CD4-positive, alpha-beta T cell treated with Interleukin-12 subunit alpha and Interleukin-12 subunit beta, for 1 hour (primary cell): ENCODE measurements at regions not wholly inside any gene's neighbourhood (a gene's known extent, or its start where the extent isn't known, plus 50 kb on each side); places are given as distances from the start of the nearest gene placed in this dataset.
"Not testable (repeated sequence)": the region's sequence is repeated elsewhere in the genome, so short reads cannot be mapped to it uniquely, and the experiment has no call there.

Source experiments
- DNase-seq: peaks from one replicate; pipeline ENCODE4 v3.0.0-alpha.2; 2020

DNA sequence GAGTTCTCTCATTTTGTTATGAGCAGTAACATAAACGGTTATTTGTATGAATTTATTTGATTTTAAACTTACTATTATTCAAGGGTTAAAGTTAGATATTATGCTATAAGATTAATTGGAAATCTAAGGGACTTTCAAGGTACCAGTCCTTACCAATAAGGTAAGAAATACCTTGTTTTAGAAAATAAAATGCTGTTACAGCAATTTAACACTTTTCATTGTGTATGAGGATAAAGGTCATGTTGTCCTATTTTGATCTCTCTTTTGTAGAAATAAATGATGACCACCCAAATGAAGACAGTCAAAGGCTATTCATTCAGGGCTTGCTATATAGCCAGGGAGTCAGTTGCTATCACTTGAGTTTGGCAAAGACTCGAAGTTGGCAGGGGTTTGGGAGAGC, 1185.9 kb upstream of the GOT2 start:
- no peak for DNase-seq

DNA sequence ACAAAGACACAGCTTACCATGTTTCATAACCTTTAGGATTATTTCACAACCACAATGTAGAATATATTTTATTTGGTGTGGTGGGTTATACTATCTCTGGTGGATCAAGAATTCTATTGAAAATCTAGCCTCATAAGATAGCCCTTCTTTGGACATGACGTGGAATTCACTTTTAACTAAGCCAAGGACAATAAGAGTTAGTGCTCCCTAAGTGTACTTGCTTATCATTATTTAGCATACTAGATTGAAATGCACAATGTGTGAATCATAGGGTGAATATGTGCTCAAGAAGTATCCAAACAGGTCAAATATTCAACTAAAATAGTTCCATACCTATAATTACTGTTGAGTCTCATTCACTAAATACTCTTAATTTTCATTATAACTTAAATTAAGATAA, 1179.5 kb upstream of the GOT2 start:
- DNase-seq, result no peak

DNA sequence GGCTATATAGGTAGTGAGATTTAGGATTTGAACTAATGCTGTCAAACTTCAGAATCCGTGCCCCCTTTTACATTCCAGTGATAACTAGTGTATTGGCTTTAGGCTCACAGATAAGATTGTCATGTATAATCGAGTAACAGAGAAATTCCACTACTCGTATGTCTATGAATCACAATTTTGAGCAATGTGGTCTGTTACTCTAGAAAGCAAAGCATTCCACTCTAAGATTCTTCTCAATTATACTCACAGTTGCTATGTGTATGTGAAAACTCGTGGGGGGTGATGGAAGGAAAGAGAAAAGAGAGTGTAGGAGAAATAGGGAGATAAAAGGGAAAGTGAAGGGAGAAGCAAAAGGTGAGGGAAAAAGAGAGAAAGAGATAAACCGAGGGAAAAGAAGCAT, 1175.1 kb upstream of the GOT2 start:
- DNase-seq, result no peak

DNA sequence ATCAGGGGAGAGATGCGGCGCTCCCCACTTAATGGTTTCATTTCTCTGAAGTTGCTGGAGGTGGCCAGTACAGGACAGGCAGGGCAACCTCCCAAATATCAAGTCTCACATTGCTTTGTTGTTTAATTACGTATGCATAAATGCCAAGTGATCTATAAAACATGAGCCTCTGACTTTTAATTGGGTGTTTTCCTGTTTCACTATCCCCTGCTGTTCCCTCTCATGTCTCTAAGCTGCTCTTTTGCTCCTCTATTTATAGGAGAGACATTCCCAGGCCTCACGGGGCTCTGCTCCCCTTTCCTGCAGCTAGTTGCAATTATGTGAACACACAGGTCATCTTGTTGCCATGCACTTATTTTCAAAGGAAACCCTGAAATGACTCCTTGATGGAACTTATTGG, 1173.5 kb upstream of the GOT2 start:
- no peak for DNase-seq

DNA sequence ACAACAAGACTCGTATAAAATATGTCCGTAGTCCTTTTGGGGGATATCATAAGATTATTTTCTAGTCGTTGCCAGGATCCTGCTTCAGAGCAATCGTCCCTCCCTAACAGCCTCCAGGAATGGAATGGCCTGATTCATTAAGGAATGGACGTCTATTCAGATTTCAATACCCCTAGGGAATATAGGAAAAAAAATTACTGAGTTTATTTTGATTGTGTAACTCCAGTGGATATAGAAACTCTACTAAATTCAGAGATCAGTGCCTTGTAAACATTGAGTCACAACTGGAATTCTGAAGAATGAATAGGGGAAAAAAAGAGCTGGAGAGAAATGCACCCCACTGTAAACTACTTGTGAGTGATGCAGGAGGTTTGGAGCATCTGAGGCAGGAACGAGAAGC, 1171.5 kb upstream of the GOT2 start:
- no peak for DNase-seq

DNA sequence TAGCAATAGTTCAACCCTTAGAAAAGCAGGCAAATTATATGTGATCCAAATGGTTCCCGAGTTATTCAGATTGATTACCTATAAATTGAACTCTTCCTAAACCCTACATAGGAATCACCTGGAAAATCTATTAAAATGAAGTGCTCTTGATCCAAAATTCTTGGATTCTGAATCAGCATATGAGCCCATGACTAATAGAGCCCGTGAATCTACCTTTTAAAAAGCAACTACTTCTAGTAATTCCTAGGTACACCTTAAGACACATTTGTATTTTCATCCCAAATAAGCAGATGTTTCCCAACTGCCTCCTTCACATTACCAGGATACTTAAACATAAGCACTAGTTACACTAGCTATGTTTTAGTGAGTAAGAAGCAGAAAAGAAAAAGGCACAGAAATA, 1171.0 kb upstream of the GOT2 start:
- no peak for DNase-seq

DNA sequence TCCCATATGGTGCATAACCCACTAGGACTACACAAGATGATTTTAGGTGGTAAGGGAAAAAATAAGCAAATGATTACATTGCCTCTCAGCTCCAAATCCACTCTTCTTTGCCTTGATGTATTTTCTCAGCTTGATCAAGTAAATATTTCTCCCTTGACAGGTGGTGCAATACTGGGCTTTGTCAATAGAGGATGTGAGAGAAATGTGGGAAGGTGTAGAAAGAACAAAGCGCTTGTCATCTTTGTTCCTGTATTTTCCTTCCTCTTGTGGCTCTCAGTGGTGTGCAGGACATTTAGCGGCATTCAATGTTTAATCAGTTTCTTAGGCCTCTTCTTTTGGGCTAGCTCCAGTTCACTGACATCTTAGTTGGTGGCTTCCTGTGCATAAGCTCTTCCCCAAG, 1165.8 kb upstream of the GOT2 start:
- no peak for DNase-seq

DNA sequence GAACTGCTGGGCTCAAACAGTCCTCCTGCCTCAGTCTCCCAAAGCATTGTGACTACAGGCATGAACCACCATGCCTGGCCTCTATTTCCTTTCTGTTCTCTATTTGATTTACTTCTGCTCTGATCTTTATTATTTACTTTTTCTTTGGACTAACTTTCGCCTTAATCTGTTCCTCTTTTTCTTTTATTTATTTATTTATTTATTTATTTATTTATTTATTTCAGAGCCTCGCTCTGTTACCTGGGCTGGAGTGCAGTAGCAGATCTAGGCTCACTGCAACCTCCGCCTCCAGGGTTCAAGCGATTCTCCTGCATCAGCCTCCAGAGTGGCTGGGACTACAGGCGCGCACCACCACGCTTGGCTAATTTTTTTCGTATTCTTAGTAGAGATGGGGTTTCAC, 1158.3 kb upstream of the GOT2 start:
- DNase-seq, result no peak

DNA sequence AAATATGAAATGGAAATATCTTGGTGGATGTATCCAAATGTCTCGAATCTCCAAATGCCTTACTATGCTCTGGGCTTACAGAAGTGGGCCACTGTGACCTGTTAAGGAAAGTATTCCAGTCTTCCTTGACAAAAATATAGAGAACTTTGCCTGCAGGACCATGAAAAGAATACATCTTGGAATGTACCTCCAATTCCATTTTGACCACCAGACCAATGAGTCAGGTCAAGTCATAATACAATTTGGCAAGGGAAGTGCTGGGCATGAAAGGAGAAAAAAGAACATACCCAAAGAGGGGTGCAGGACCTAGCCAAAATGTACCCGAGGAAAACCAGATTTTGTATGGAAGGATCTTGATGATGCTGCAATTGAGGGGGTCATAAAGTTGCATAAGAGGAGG, 1153.7 kb upstream of the GOT2 start:
- no peak for DNase-seq

DNA sequence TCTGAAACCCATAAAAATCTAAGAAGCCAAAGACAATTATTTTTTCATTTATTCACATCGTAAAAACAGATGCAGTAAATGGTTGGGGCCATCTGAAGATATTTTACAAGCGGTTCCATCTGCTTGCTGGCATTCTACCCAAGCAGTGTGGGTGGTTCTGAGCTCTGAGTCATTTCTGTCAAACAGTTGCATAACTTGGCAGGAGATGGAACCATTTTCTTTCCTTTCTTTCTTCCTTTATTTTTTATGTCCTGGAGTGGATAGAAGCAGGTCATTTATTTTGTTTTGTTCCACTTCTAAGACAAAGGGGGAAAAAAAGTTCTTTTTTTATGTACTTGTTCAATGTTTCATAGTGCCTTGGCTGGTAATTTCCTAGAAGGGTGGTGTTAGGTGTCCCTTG, 1151.9 kb upstream of the GOT2 start:
- no peak for DNase-seq

DNA sequence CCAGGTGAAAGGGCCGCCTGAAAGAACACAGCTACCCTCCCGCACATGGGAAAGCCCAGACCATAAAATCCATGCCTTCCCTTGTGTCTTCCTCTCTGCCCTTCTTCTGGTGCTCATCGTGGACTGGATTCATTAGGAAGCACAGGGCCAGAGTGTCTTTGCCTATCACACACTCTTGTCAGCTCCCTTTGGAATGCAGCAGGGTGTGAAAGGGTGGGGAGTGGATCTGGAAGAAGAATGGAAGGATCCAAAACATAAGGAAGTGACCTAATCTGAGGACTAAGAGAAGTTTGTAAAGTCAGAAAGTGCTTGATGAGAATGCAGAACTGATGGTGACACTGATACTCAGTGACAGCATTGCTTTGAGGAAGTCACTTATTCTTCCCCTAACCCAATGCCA, 1147.3 kb upstream of the GOT2 start:
- no peak for DNase-seq

DNA sequence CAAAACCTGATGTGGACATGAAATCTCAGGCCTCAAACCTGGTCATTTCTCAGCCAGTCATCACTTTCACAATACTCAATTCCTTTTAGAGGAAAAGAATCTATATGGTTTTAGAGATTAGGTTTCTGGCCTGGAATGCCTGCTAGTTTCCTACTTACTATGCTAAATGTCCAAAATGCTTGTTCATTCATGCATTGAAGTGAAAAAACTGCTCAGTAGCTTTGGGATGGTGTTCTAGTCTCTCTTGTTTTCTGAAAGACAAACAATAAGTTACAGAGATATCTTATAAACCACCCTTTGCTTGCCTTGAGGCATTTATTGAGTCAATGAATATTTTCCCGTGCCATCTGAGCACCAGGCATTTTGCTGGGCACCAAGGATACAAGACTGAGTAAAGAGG, 1146.5 kb upstream of the GOT2 start:
- DNase-seq, result no peak

DNA sequence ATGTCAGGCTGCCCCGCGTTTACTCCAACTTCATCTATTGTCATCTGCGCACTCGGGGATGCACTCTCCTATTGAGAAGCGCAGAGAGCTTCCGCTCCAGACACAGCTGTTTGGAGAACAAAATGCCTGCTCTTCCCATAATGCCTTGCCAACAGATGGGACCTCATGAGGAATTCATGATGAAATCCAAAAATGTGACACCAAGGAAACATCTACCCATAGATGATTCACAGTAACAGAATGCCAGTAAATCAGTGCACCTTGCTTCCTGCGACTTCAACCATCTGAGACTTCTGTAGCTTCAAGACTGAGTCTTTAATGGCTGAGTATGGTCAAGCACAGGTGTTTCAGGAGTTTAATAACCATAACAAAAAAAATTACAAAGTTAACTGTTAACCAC, 1144.9 kb upstream of the GOT2 start:
- DNase-seq, result no peak

DNA sequence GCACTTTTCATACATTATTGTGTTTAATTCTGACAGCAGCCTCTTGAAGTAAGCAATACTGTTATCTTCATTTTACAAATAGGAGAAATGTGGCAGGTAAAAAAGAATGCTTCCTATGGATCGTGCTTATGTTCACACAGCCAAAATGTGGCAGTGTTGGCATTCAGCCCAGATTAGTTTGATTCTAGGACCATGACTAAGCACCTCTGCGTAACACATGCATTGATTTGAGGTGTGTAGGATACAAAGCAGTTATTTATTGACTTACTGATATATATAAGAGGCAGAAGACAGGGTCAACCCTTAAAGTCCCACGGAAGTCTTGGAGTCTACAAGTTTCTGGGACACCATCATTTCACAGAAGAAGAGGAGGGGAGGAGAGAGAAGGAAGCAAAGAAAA, 1144.4 kb upstream of the GOT2 start:
- DNase-seq, result no peak

DNA sequence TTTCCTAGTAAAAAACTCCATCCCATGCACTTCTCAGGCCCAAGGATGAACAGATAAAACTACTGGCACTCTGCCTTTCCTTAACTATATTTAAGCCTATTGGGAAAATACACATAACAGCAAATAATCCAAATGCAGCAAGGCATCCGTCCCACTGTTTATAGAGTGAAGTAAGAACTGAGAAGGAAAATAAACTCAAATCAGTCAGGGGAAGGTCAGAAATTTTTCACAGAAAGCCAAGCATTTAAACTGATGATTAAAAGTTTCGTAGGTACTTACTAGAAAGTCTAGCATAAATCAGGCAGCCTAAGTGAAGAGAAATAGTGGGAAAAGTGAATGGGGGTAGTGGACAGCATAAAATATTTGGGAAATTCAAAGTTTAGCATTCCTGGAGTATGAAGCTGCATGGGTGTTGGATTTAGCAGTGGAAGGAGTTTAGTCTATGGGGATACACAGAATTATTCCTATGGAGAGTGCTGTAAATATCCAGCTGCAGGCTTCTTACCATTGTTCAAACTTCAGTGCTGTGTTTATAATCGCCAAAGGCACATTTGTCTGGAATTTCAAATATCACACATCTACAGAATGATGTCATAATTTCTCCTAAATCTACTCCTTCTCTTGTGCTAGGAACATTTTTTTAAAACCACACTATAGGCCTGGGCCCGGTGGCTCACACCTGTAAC, 1131.0 kb upstream of the GOT2 start:
- DNase-seq, result no peak

DNA sequence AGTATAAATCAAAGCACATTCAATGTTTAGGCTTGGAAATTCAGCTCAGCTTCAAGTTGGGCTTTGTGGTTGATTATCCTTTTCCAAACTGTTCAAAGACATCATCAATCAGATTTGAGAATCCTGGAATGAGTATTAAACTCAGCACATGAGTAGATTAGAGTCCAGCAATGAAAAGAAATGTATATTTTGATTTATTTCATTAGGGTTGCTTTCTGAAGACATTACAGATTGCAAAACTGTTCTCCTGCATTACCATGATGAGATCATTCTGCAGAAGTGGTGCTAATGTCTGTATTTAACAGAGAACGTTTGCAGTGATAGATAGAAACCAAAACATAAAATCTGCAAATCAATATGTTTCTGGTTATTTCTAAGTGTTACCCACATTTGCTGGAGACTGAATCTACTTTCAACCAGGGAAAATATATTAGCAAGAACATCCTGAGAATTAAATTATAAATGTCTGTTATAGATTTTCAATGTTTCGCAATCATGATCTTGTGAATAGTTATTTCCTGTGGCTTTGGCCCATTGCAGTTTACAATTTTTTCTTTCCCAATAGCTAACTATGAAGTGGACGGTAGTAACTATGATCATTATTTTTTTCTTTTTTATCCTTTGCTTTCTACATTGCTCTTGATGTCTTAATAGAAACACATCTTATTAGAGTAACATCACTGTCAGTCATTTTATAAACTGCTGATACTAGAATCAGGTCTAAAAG, 1125.7 kb upstream of the GOT2 start:
- DNase-seq, result no peak

DNA sequence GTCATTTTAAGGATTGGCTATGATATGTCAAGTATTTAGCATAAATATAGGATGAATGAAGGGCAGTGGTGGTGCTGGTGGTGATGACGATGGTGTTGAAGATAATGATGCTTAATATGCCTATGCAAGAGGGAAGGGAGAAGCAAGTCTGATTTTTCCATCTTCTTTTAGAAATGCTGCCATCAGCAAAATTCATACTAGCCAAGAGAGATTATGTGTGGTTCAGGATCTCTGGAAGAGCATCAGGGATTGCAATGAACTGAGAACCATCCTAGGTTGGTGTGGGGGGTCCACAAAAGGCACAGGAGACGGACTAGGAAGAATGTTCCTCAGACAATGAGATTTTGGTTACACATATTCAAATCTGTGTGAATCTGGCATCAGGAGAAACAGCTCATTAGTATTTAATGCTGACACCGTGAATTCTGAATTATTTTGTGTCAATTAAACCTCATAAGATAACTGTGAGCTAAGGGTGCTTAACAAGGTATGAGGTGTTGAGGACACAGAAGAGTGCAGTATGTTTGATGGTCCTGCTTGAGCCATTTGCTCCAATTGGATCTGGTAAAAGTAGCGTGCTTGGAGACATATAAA, 1120.8 kb upstream of the GOT2 start:
- DNase-seq, result no peak

DNA sequence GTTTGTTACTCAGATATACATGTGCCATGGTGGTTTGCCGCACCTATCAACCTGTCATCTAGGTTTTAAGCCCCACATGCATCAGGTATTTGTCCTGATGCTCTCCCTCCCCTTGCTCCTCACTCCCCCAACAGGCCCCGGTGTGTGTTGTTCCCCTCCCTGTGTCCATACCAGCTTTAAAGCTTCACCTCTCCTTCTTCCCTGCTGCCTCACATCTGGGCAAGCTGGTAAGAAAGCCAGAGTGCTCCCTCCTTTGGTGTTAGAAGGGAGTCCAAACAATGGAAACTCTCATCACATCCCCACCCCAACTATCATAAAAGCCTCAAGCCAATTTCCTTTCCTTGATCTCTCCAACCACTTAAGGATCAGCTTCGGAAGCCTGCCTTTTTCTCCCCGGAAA, 1115.6 kb upstream of the GOT2 start:
- DNase-seq, result no peak

DNA sequence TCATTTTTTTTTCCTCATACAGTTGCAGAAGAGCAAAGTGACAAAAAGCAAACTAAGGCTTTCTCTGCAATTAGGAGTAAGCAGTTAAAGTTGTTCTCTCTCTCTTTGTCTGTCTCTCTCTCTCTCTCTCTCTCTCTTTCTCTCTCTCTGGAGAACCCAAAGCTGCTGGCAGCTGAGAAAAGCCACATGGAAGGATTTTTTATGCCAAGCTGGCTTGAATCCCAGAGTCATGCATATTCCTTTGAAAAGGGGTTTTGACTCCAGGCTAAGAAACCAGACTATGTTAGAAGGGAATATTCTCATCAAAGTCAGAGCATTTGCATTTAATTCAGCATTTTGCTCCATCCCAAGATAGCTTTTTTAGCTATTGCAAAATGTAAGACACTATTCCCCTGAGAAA, 1114.2 kb upstream of the GOT2 start:
- no peak for DNase-seq

DNA sequence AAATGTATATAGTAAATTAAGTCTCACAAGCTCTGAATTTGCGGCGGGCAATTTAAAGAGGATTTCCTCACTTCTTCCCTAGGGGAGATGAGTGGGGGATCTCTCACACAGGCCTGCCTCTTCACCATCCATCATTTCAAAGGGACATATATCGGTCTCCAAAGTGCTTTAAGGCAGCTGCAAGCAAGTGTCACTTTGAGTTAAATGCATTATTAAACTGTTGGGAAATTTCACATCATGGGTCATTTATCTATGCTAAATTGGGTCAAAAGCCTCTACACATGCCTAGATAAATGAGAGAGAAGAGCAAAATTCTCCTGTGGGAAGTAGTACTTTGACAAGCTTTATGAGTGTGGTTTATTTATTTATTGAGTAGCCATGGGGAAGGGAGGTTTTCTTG, 1106.1 kb upstream of the GOT2 start:
- no peak for DNase-seq

DNA sequence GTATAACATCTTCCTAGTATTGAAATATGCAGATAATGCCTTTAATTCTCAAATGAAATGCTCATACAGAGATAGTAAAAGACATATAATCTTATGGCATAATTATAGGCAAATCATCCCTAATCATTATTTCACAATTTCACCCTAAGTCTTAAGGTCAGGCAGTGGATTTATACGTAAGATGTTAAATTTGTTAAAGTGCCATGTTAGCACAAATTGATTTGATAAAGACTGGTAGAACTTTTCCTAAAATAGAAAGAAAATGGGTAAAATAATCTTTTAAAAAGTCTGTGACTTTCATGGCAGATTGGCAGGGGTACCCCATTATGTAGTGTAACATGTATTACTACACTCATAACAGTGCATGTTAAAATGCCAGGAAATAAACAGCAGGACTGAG, 1092.7 kb upstream of the GOT2 start:
- no peak for DNase-seq

DNA sequence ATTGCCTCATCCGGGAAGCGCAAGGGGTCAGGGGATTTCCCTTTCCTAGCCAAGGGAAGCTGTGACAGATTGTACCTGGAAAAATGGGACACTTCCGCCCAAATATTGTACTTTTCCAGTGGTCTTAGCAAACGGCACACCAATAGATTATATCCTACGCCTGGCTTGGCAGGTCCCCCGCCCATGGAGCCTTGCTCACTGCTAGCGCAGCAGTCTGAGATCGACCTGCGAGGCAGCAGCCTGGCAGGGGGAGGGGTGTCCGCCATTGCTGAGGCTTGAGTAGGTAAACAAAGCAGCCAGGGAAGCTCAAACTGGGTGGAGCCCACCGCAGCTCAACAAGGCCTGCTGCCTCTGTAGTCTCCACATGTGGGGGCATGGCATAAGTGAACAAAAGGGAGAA, 1075.4 kb upstream of the GOT2 start:
- not testable (repeated sequence) for DNase-seq

DNA sequence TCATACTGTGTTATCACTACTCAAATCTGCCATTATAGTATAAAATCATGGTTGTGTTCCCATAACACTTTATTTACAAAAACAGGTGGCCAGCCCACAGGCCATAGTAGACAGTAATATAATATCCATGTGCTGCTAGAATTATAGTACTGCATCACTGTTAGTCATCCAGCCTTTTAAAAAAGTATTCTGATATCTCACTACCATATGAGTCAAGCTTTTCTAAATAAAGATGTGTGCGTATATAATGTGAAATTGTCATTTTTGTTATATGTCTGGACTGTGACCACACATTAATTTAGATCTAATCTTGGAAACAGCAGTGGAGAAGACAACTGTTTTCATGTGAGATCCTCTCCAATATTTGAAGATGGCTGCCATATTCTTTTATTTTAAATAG, 1049.1 kb upstream of the GOT2 start:
- no peak for DNase-seq

DNA sequence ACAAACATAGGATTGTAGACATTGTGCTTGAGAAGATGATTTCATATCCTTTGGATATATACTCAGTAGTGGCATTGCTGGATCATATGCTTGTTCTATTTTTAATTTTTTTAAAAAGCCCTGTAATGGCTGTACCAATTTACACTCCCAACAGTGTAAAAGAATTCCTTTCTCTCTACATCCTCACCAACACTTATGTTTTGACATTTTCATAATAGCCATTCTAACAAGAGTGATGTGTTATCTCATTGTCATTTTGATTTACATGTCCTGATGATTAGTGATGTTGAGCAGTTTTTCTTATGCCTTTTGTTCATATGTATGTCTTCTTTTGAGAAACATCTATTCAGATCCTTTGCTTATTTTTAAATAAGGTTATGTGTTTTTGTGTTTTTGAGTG, 1039.2 kb upstream of the GOT2 start:
- no peak for DNase-seq

DNA sequence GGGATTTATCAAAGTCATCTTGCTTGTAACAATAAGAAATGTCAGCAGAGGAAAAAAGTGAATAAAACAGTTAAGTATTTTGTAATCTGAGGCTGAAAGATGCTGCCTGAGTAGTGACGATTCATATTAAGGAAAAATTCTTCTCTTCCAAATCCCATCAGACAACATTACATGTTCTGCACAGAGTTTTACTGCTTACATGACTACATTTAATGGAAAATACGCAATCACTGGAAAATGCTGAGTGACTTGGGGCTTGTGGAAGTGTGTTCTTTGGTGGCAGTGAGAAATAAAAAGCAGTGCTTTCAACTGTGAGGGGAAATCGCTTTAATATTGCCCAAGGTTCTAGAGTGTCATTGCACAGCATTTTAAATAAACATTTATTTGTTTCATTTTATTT, 1025.2 kb upstream of the GOT2 start:
- no peak for DNase-seq
